DOHH2 (cell line): ENCODE measurements at regions not wholly inside any gene's neighbourhood (a gene's known extent, or its start where the extent isn't known, plus 50 kb on each side); places are given as distances from the start of the nearest gene placed in this dataset.

Source experiments
- EZH2phosphoT487 ChIP-seq: fragments of 200-600 bp; sonication (generic); IDR thresholded peaks from 2 replicates; pipeline ENCODE4 v1.6.1; 2017; ENCODE audit warnings: borderline replicate concordance, mild to moderate bottlenecking, antibody characterized with exemption, low read length, moderate library complexity, mixed read lengths
- TF ChIP-seq, protein P1 (sequence below): fragments of 200-600 bp; sonication (generic); IDR thresholded peaks from one replicate; pipeline ENCODE4 v1.5.1; 2014; ENCODE audit warnings: antibody characterized with exemption, mild to moderate bottlenecking, low read depth, low read length; ENCODE audit not compliant: poor library complexity, severe bottlenecking

GRCh38 chr17:70584255-70584654 is 414.9 kb downstream of the KCNJ2 start:
- TF ChIP-seq, protein P1, sequence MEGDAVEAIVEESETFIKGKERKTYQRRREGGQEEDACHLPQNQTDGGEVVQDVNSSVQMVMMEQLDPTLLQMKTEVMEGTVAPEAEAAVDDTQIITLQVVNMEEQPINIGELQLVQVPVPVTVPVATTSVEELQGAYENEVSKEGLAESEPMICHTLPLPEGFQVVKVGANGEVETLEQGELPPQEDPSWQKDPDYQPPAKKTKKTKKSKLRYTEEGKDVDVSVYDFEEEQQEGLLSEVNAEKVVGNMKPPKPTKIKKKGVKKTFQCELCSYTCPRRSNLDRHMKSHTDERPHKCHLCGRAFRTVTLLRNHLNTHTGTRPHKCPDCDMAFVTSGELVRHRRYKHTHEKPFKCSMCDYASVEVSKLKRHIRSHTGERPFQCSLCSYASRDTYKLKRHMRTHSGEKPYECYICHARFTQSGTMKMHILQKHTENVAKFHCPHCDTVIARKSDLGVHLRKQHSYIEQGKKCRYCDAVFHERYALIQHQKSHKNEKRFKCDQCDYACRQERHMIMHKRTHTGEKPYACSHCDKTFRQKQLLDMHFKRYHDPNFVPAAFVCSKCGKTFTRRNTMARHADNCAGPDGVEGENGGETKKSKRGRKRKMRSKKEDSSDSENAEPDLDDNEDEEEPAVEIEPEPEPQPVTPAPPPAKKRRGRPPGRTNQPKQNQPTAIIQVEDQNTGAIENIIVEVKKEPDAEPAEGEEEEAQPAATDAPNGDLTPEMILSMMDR, result no peak
- TF ChIP-seq EZH2phosphoT487, result no peak
